IPS-20b (cell line): ENCODE measurements at regions not wholly inside any gene's neighbourhood (a gene's known extent, or its start where the extent isn't known, plus 50 kb on each side); places are given as distances from the start of the nearest gene placed in this dataset.
A peak's percentile ranks its signal among the peaks of the same experiment; 100 is the strongest.

ENCODE experiments used
- H3K27ac ChIP-seq: one replicate; pipeline ENCODE4 v1.5.1; 2013; ENCODE audit warnings: low read length
- H3K27me3 ChIP-seq: 2 replicates; pipeline ENCODE4 v1.6.1; 2013; ENCODE audit warnings: mild to moderate bottlenecking, low read length, inconsistent platforms; ENCODE audit not compliant: insufficient read depth
- H3K36me3 ChIP-seq: 2 replicates; pipeline ENCODE4 v1.6.1; 2013; ENCODE audit warnings: low read depth, mild to moderate bottlenecking, inconsistent platforms, low read length, moderate library complexity; ENCODE audit not compliant: insufficient read depth
- H3K4me1 ChIP-seq: 2 replicates; pipeline ENCODE4 v1.6.1; 2013; ENCODE audit warnings: mild to moderate bottlenecking, control low read depth, inconsistent platforms, low read length, moderate library complexity; ENCODE audit not compliant: insufficient read depth
- H3K4me3 ChIP-seq: 2 replicates; pipeline ENCODE4 v1.5.1; 2013; ENCODE audit warnings: mild to moderate bottlenecking, low read length, inconsistent platforms
- H3K9ac ChIP-seq: 2 replicates; pipeline ENCODE4 v1.6.1; 2013; ENCODE audit warnings: low read depth, mild to moderate bottlenecking, inconsistent platforms, low read length, moderate library complexity
- H3K9me3 ChIP-seq: 2 replicates; pipeline ENCODE4 v1.6.1; 2013; ENCODE audit warnings: mild to moderate bottlenecking, low read depth, low read length, inconsistent platforms; ENCODE audit not compliant: insufficient read depth

- Histone ChIP-seq H3K4me3 (no peak overlapping the region), H3K9ac (no peak overlapping the region), H3K27me3 (no peaks in the 10 kb centered on the region), H3K36me3 (no peaks in the 10 kb centered on the region), H3K4me1 (peaks cover 5% of the 10 kb centered on the region; the same call in 1 of the 2 replicates), H3K9me3 (no peaks in the 10 kb centered on the region), H3K27ac (no peak overlapping the region)
Measured at GRCh38 chr3:128569756-128570155, 76.8 kb upstream of the GATA2 start.

- H3K36me3 ChIP-seq = no peaks in the 10 kb centered on the region
- H3K27me3 ChIP-seq = no peaks in the 10 kb centered on the region
- H3K27ac ChIP-seq = peak overlapping the region; percentile 26
- H3K4me3 ChIP-seq = peak overlapping the region; percentile 2; the same call in 1 of the 2 replicates
- peak overlapping the region; percentile 51; the same call in 1 of the 2 replicates for H3K9ac ChIP-seq
- peaks cover 5% of the 10 kb centered on the region; the same call in 1 of the 2 replicates for H3K4me1 ChIP-seq
- H3K9me3 ChIP-seq = no peaks in the 10 kb centered on the region
Measured at GRCh38 chr3:128568602-128569490, 75.8 kb upstream of the GATA2 start.

- H3K27ac ChIP-seq = no peak overlapping the region
- H3K4me1 ChIP-seq = peaks cover 5% of the 10 kb centered on the region; the same call in 1 of the 2 replicates
- no peaks in the 10 kb centered on the region for H3K27me3 ChIP-seq
- no peaks in the 10 kb centered on the region for H3K36me3 ChIP-seq
- peak overlapping the region; percentile 51; the same call in 1 of the 2 replicates for H3K9ac ChIP-seq
- H3K4me3 ChIP-seq = peak overlapping the region; percentile 2; the same call in 1 of the 2 replicates
- H3K9me3 ChIP-seq = no peaks in the 10 kb centered on the region
Measured at GRCh38 chr3:128567705-128568356, 74.8 kb upstream of the GATA2 start.

- Histone ChIP-seq H3K27me3 (no peaks in the 10 kb centered on the region), H3K9me3 (no peaks in the 10 kb centered on the region), H3K4me3 (no peak overlapping the region), H3K4me1 (peaks cover 5% of the 10 kb centered on the region; the same call in 1 of the 2 replicates), H3K27ac (no peak overlapping the region), H3K36me3 (no peaks in the 10 kb centered on the region), H3K9ac (no peak overlapping the region)
Measured at GRCh38 chr3:128567141-128567540, 74.1 kb upstream of the GATA2 start.

- no peak overlapping the region for H3K4me3 ChIP-seq
- H3K9ac ChIP-seq = no peak overlapping the region
- peaks cover 8% of the 10 kb centered on the region; the same call in 1 of the 2 replicates for H3K4me1 ChIP-seq
- no peaks in the 10 kb centered on the region for H3K36me3 ChIP-seq
- H3K27ac ChIP-seq = no peak overlapping the region
- no peaks in the 10 kb centered on the region for H3K9me3 ChIP-seq
- no peaks in the 10 kb centered on the region for H3K27me3 ChIP-seq
Measured at GRCh38 chr3:128563439-128563838, 70.4 kb upstream of the GATA2 start.

- Histone ChIP-seq H3K9me3 (no peaks in the 10 kb centered on the region), H3K4me1 (peaks cover 3% of the 10 kb centered on the region; the same call in 1 of the 2 replicates), H3K36me3 (no peaks in the 10 kb centered on the region), H3K27me3 (peaks cover 3% of the 10 kb centered on the region), H3K4me3 (no peak overlapping the region), H3K27ac (no peak overlapping the region), H3K9ac (no peak overlapping the region)
Measured at GRCh38 chr3:128561504-128561903, 68.5 kb upstream of the GATA2 start.

- Histone ChIP-seq H3K4me1 (peaks cover 3% of the 10 kb centered on the region; the same call in 1 of the 2 replicates), H3K27me3 (peaks cover 10% of the 10 kb centered on the region), H3K9me3 (no peaks in the 10 kb centered on the region), H3K27ac (no peak overlapping the region), H3K4me3 (no peak overlapping the region), H3K36me3 (no peaks in the 10 kb centered on the region), H3K9ac (no peak overlapping the region)
Measured at GRCh38 chr3:128560768-128561167, 67.8 kb upstream of the GATA2 start.

GRCh38 chr3:128559486-128560225, 66.7 kb upstream of the GATA2 start:
- Histone ChIP-seq H3K36me3 (no peaks in the 10 kb centered on the region), H3K9me3 (no peaks in the 10 kb centered on the region), H3K4me3 (no peak overlapping the region), H3K4me1 (peaks cover 3% of the 10 kb centered on the region; the same call in 1 of the 2 replicates), H3K27me3 (peaks cover 20% of the 10 kb centered on the region), H3K9ac (no peak overlapping the region), H3K27ac (no peak overlapping the region)

- Histone ChIP-seq H3K36me3 (no peaks in the 10 kb centered on the region), H3K9ac (no peak overlapping the region), H3K4me1 (peaks cover 3% of the 10 kb centered on the region; the same call in 1 of the 2 replicates), H3K27me3 (peaks cover 33% of the 10 kb centered on the region), H3K27ac (no peak overlapping the region), H3K9me3 (no peaks in the 10 kb centered on the region), H3K4me3 (no peak overlapping the region)
Measured at GRCh38 chr3:128557531-128558280, 64.7 kb upstream of the GATA2 start.

GRCh38 chr3:128556907-128557306, 63.9 kb upstream of the GATA2 start:
- peaks cover 3% of the 10 kb centered on the region; the same call in 1 of the 2 replicates for H3K4me1 ChIP-seq
- H3K9ac ChIP-seq = no peak overlapping the region
- H3K9me3 ChIP-seq = no peaks in the 10 kb centered on the region
- no peak overlapping the region for H3K4me3 ChIP-seq
- no peak overlapping the region for H3K27ac ChIP-seq
- peaks cover 33% of the 10 kb centered on the region for H3K27me3 ChIP-seq
- no peaks in the 10 kb centered on the region for H3K36me3 ChIP-seq

- Histone ChIP-seq H3K4me1 (peaks cover 3% of the 10 kb centered on the region; the same call in 1 of the 2 replicates), H3K27ac (no peak overlapping the region), H3K27me3 (peaks cover 33% of the 10 kb centered on the region), H3K36me3 (no peaks in the 10 kb centered on the region), H3K9ac (no peak overlapping the region), H3K9me3 (no peaks in the 10 kb centered on the region), H3K4me3 (no peak overlapping the region)
Measured at GRCh38 chr3:128556384-128556783, 63.4 kb upstream of the GATA2 start.
